ENCODE measurements at regions not wholly inside any gene's neighbourhood (a gene's known extent, or its start where the extent isn't known, plus 50 kb on each side); places are given as distances from the start of the nearest gene placed in this dataset.
"Not testable (repeated sequence)": the region's sequence is repeated elsewhere in the genome, so short reads cannot be mapped to it uniquely, and the experiment has no call there.

GRCh38 chr1:61566177-61566576, 158.8 kb downstream of the TM2D1 start:
- POLR2A ChIA-PET, result no interaction called here
- ATAC-seq (ENCODE audit: low read depth), result no peak
- no peak for DNase-seq
- Mint-ChIP-seq H3K4me1 (no peaks in the 10 kb centered on the region), H3K27me3 (peaks cover 6% of the 10 kb centered on the region), H3K36me3 (peaks cover 3% of the 10 kb centered on the region), H3K4me3 (no peak overlapping the region), H3K9me3 (peaks cover 8% of the 10 kb centered on the region), H3K27ac (no peak overlapping the region)

- H3K27ac Mint-ChIP-seq, result no peak overlapping the region
- DNase-seq (no peak), ATAC-seq (ENCODE audit: low read depth) (no peak)
- no peaks in the 10 kb centered on the region for H3K27me3 Mint-ChIP-seq
- H3K4me1 Mint-ChIP-seq, result no peaks in the 10 kb centered on the region
- POLR2A ChIA-PET, result no interaction called here
- peaks cover 3% of the 10 kb centered on the region for H3K36me3 Mint-ChIP-seq
- H3K9me3 Mint-ChIP-seq, result peaks cover 8% of the 10 kb centered on the region
- no peak overlapping the region for H3K4me3 Mint-ChIP-seq
Observed at GRCh38 chr1:61563611-61564010, 161.3 kb downstream of the TM2D1 start.

DNA sequence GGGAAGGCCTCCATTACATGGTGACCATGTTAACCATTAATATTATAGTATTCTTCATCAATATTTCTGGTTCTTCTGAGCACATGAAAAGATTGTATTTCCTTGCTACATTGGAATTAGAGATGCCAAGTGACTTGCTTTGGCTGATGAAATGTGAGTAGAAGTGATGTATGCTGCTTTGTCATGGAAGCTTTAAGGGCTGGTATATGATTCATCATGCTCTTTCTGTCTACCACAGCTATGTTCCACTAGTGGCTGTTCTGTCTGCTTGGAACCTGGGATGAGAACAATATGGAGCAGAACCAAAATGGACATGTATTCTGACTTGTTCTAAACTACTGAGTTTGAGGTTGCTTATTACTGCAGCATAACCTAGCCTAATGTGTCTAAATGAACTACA, 163.3 kb downstream of the TM2D1 start:
- POLR2A ChIA-PET, result no interaction called here
- H3K27me3 Mint-ChIP-seq, result peaks cover 4% of the 10 kb centered on the region
- H3K27ac Mint-ChIP-seq, result no peak overlapping the region
- H3K36me3 Mint-ChIP-seq, result peaks cover 6% of the 10 kb centered on the region
- no peak for DNase-seq
- ATAC-seq (ENCODE audit: low read depth), result no peak
- peaks cover 9% of the 10 kb centered on the region for H3K9me3 Mint-ChIP-seq
- no peak overlapping the region for H3K4me3 Mint-ChIP-seq
- no peaks in the 10 kb centered on the region for H3K4me1 Mint-ChIP-seq

DNA sequence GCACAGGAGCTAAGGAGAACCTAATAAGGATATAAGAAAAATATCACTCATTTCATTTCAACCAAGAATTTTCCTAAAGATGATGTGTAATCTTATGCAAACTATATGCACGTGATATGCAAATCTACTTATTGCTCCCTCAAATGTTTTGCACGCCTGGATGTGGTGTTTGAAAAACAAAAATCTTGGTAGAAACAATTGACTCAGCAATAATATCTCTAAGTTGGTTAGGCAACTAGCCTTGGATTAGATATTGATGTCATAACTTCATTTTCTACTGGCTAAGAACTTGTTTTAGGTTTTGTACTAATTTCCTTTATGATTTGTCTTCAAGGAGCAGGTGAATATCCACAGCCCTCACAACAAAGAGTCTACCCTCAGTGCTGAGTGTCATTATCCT, 164.6 kb downstream of the TM2D1 start:
- no peak overlapping the region for H3K4me3 Mint-ChIP-seq
- POLR2A ChIA-PET, result no interaction called here
- H3K27me3 Mint-ChIP-seq, result peaks cover 4% of the 10 kb centered on the region

DNA sequence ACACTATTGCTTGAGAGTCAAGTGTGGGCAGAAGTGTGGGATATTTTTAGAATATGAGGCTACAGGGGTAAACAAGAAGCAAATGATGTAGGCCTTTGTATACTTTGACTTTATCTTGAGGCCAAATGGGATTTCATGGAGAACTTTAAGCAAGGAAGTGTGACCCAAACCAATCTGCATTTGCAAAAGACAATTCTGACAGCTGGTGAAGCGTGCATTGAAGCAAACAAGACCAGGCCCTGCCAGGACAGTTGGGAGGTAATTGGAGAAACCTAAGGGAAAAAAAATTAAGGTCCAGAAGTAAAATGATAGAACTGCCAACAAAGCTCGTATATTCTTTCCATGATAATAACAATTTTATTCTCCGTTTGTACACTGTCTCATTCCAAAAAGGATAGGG, 168.3 kb downstream of the TM2D1 start:
- ATAC-seq (ENCODE audit: low read depth) (no peak), DNase-seq (no peak)
- peaks cover 8% of the 10 kb centered on the region for H3K9me3 Mint-ChIP-seq
- peaks cover 6% of the 10 kb centered on the region for H3K27me3 Mint-ChIP-seq
- no peak overlapping the region for H3K27ac Mint-ChIP-seq
- no peaks in the 10 kb centered on the region for H3K4me1 Mint-ChIP-seq
- H3K4me3 Mint-ChIP-seq, result no peak overlapping the region
- POLR2A ChIA-PET, result no interaction called here
- peaks cover 11% of the 10 kb centered on the region for H3K36me3 Mint-ChIP-seq

More for the DNA sequence above, 164.6 kb downstream of the TM2D1 start:
- H3K36me3 Mint-ChIP-seq, result peaks cover 7% of the 10 kb centered on the region
- H3K27ac Mint-ChIP-seq, result no peak overlapping the region
- DNase-seq (no peak), ATAC-seq (ENCODE audit: low read depth) (no peak)
- H3K9me3 Mint-ChIP-seq, result peaks cover 13% of the 10 kb centered on the region
- no peaks in the 10 kb centered on the region for H3K4me1 Mint-ChIP-seq

DNA sequence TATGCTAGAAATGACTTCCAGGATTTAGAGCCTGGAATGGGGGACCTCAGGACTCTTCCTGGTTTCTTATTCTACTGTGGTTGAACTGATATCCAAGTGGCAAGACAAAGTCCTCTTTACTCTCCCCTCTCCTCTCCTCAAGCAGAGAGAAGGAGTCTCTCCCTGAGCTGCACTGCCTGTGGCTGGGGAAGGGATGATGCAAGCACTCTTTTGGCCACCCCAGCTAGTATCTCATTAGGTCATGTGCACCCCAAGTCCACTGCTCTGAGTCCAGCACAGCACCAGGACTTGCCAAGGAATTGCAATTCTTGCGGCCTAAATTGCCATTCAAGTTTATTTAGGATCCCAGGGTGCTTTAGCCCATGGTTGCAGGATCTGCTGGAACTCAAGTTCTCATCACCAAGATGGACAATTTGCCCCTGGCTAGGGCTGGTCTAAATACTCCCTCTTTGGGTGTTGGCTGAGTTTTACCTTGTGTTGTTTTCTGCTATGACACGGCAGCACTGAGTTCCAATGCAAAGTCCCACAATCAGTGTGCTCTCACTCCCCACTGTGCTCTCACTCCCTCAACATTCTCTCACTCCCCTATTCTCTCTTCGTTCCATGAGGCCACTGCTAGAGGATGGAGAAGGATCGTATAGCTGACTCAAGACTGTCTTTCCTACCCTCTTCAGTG, 172.2 kb downstream of the TM2D1 start:
- H3K27me3 Mint-ChIP-seq, result peaks cover 10% of the 10 kb centered on the region
- no peak overlapping the region for H3K27ac Mint-ChIP-seq
- no peak overlapping the region for H3K4me3 Mint-ChIP-seq
- H3K9me3 Mint-ChIP-seq, result peaks cover 14% of the 10 kb centered on the region
- peaks cover 5% of the 10 kb centered on the region for H3K4me1 Mint-ChIP-seq
- peaks cover 28% of the 10 kb centered on the region for H3K36me3 Mint-ChIP-seq
- no peak for DNase-seq
- POLR2A ChIA-PET, result no interaction called here
- no peak for ATAC-seq (ENCODE audit: low read depth)

DNA sequence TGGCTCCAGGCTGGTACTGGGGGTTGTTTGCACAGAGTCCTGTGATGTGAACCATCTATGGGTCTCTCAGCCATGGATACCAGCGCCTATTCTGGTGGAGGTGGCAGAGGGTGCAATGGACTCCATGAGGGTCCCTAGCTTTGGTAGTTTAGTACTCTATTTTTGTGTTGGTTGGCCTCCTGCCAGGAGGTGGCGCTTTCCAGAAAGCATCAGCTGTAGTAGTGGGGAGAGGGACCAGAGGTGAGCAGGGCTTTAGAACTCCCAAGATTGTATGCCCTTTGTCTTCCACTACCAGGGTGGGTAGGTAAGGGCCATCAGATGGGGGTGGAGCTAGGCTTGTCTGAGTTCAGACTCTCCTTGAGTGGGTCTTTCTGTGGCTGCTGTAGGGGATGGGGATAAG, 177.6 kb downstream of the TM2D1 start:
- POLR2A ChIA-PET; ATAC-seq (ENCODE audit: low read depth); DNase-seq; H3K27me3 Mint-ChIP-seq; H3K27ac Mint-ChIP-seq; H3K4me3 Mint-ChIP-seq: not testable (repeated sequence)
- H3K36me3 Mint-ChIP-seq, result peaks cover 36% of the 10 kb centered on the region
- peaks cover 18% of the 10 kb centered on the region for H3K9me3 Mint-ChIP-seq
- H3K4me1 Mint-ChIP-seq, result peaks cover 26% of the 10 kb centered on the region

DNA sequence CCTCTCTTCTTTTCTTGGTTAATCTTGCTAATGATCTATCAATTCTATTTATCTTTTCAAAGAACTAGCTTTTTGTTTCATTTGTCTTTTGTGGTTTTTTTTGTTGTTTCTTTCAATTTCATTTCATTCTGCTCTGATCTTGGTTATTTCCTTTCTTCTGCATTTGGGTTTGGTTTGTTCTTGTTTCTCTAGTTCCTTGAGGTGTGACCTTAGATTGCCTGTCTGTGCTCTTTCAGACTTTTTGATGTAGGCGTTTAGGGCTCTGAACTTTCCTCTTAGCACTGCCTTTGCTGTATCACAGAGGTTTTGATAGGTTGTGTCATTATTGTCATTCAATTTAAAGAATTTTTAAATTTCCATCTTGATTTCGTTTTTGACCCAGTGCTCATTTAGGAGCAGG, 180.1 kb downstream of the TM2D1 start:
- H3K27me3 Mint-ChIP-seq; DNase-seq; ATAC-seq (ENCODE audit: low read depth); POLR2A ChIA-PET: not testable (repeated sequence)
- H3K9me3 Mint-ChIP-seq, result peaks cover 16% of the 10 kb centered on the region
- peak overlapping the region; percentile 5 for H3K27ac Mint-ChIP-seq
- peak overlapping the region; percentile 11 for H3K4me3 Mint-ChIP-seq
- peaks cover 32% of the 10 kb centered on the region for H3K36me3 Mint-ChIP-seq
- peaks cover 23% of the 10 kb centered on the region for H3K4me1 Mint-ChIP-seq

- ATAC-seq (ENCODE audit: low read depth); H3K27ac Mint-ChIP-seq; POLR2A ChIA-PET; H3K27me3 Mint-ChIP-seq; H3K4me3 Mint-ChIP-seq; DNase-seq: not testable (repeated sequence)
- Mint-ChIP-seq H3K36me3 (peaks cover 24% of the 10 kb centered on the region), H3K4me1 (peaks cover 22% of the 10 kb centered on the region), H3K9me3 (peaks cover 13% of the 10 kb centered on the region)
Observed at GRCh38 chr1:61543498-61543897, 181.4 kb downstream of the TM2D1 start.

GRCh38 chr1:61539720-61540462, 185.1 kb downstream of the TM2D1 start:
- Mint-ChIP-seq H3K27ac (no peak overlapping the region), H3K27me3 (no peaks in the 10 kb centered on the region), H3K4me1 (peaks cover 42% of the 10 kb centered on the region), H3K4me3 (no peak overlapping the region), H3K36me3 (peaks cover 17% of the 10 kb centered on the region), H3K9me3 (peaks cover 13% of the 10 kb centered on the region)
- POLR2A ChIA-PET, result interaction anchor here (0.6 kb wide), 1 partner anchor 253 kb away, joined by 4 read pairs; no protein-coding TSS in a partner anchor
- DNase-seq (no peak), ATAC-seq (ENCODE audit: low read depth) (no peak)

- H3K9me3 Mint-ChIP-seq, result peaks cover 10% of the 10 kb centered on the region
- ATAC-seq (ENCODE audit: low read depth), result no peak
- H3K27me3 Mint-ChIP-seq, result no peaks in the 10 kb centered on the region
- peaks cover 14% of the 10 kb centered on the region for H3K36me3 Mint-ChIP-seq
- H3K4me3 Mint-ChIP-seq, result no peak overlapping the region
- POLR2A ChIA-PET, result no interaction called here
- H3K4me1 Mint-ChIP-seq, result peaks cover 36% of the 10 kb centered on the region
- no peak for DNase-seq
- peak overlapping the region; percentile 45 for H3K27ac Mint-ChIP-seq
Observed at GRCh38 chr1:61538228-61538627, 186.7 kb downstream of the TM2D1 start.

GRCh38 chr1:61536174-61537108, 188.5 kb downstream of the TM2D1 start:
- Mint-ChIP-seq H3K9me3 (peaks cover 3% of the 10 kb centered on the region), H3K27me3 (no peaks in the 10 kb centered on the region), H3K4me3 (peak overlapping the region; percentile 43), H3K36me3 (peaks cover 8% of the 10 kb centered on the region), H3K27ac (peak overlapping the region; percentile 62), H3K4me1 (peaks cover 36% of the 10 kb centered on the region)
- DNase-seq (no peak), ATAC-seq (ENCODE audit: low read depth) (peak; percentile 57)
- POLR2A ChIA-PET, result no interaction called here

DNA sequence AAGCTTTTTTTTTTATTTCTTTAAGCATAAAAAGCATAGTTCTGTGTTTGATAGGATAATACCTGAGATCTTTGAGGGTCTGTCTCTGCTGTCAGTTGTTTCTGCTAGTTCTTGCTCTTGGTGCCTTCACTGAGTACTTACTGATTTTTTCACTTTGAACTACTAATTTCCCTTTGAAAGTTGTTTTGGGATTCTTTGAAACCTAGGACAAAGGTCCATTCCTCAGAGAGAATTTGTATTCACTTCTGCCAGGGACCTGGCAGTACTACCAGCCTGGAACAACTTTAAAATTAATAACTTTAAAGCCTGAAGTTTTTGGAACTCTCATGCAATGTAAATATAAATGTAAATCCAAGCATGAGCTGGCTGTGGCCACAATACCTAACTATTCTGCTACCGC, 190.1 kb downstream of the TM2D1 start:
- POLR2A ChIA-PET, result no interaction called here
- H3K36me3 Mint-ChIP-seq, result peaks cover 6% of the 10 kb centered on the region
- DNase-seq, result no peak
- no peak for ATAC-seq (ENCODE audit: low read depth)
- no peak overlapping the region for H3K4me3 Mint-ChIP-seq
- H3K4me1 Mint-ChIP-seq, result peaks cover 36% of the 10 kb centered on the region
- peaks cover 3% of the 10 kb centered on the region for H3K9me3 Mint-ChIP-seq
- H3K27me3 Mint-ChIP-seq, result no peaks in the 10 kb centered on the region
- no peak overlapping the region for H3K27ac Mint-ChIP-seq

Data from activated naive CD8-positive, alpha-beta T cell treated with anti-CD3 and anti-CD28 coated beads, Interleukin-2, amount 10 ng/mL, durations not matched to agents 7 days and 5 days (primary cell).